ENCODE measurements at regions not wholly inside any gene's neighbourhood (a gene's known extent, or its start where the extent isn't known, plus 50 kb on each side); places are given as distances from the start of the nearest gene placed in this dataset.

DNA sequence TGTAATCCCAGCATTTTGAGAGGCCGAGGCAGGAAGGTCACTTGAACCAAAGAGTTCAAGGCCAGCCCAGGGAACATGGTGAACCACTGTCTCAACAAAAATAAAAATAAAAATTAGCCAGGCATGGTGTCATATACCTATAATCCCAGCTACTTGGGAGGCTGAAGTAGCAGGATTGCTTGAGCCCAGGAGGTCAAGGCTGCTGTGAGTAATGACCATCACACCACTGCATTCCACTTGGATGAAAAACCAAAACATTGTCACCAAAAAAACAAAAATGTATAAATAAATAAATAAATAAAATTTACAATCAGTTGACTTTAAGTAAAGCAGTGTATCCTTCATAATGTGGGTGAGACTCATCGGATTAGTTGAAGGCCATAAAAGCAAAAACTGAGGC lies 541.4 kb downstream of the CSNK1G3 start:
- Histone ChIP-seq H2AFZ (ENCODE audit: low read length) (no peak overlapping the region), H3K4me3 (replicated peaks in 1 of 3; ENCODE audit: insufficient read depth in 1 of 3, low read depth in 2 of 3, low read length in 3 of 3) (no peak overlapping the region), H3K79me2 (ENCODE audit: insufficient read depth, low read length) (no peaks in the 10 kb centered on the region), H3K4me2 (ENCODE audit: low read depth, low read length) (no peak overlapping the region), H3K36me3 (replicated peaks in 1 of 2; ENCODE audit: control insufficient read depth in 1 of 2, insufficient read depth in 2 of 2, low read length in 2 of 2) (no peaks in the 10 kb centered on the region), H3K9ac (ENCODE audit: insufficient read depth, low read depth, low read length) (no peak overlapping the region), H3K4me1 (ENCODE audit: insufficient read depth, low read length) (no peaks in the 10 kb centered on the region), H4K20me1 (ENCODE audit: insufficient read depth, low read length) (no peaks in the 10 kb centered on the region), H3K27ac (ENCODE audit: extremely low read length, insufficient read depth, low read length) (no peak overlapping the region), H3K27me3 (ENCODE audit: control insufficient read depth in 1 of 2, insufficient read depth in 2 of 2, low read length in 2 of 2) (no peaks in the 10 kb centered on the region; a peak in 1 of 5 replicates), H3K9me3 (ENCODE audit: low read length) (peaks cover 8% of the 10 kb centered on the region; the same call in 1 of the 2 replicates)
- in situ Hi-C loops (cut with HindIII; ENCODE audit: extremely low pct_ligation_motif_present, low pct_unique_long_range_greater_than_20kb): no loop called here
- ChIA-PET POLR2A (no interaction called here), CTCF (ENCODE audit: low intra/inter-chr PET ratio, low total read pairs) (no interaction called here)
- no peak for DNase-seq (ENCODE audit: low spot score)
- no TSS peak for BruUV-seq (replicated peaks)
- 3% methylated on average over 2 of the region's 2 CpGs for WGBS (ENCODE audit: low lambda C conversion rate)
- intact Hi-C loops (cut with micrococcal nuclease; ENCODE audit: unreplicated experiment): no loop called here
- no peak for FAIRE-seq
- ATAC-seq: no peak
- TF ChIP-seq SRSF4 (IDR thresholded peaks at IDR 0.05; ENCODE audit: low read depth, low read length, poor library complexity, severe bottlenecking) (no peak), ZNF326 (CRISPR knock-in tag; IDR thresholded peaks at IDR 0.05; ENCODE audit: borderline replicate concordance) (no peak), KLF9 (CRISPR knock-in tag; IDR thresholded peaks at IDR 0.05; ENCODE audit: low read depth) (no peak), ZNF546 (CRISPR knock-in tag; conservative IDR thresholded peaks at IDR 0.05) (no peak), NCOA2 (CRISPR knock-in tag; IDR thresholded peaks at IDR 0.05) (no peak), PHF21A (CRISPR knock-in tag; IDR thresholded peaks at IDR 0.05) (no peak), NCOA5 (CRISPR knock-in tag; IDR thresholded peaks at IDR 0.05) (no peak), ZNF350 (CRISPR knock-in tag; IDR thresholded peaks at IDR 0.05; ENCODE audit: borderline replicate concordance, low read depth) (no peak), CHD4 (IDR thresholded peaks at IDR 0.05; ENCODE audit: borderline replicate concordance, low read length) (no peak), ZNF629 (CRISPR knock-in tag; conservative IDR thresholded peaks at IDR 0.05) (no peak), DNMT1 (CRISPR knock-in tag; IDR thresholded peaks at IDR 0.05) (no peak), ZFY (CRISPR knock-in tag; IDR thresholded peaks at IDR 0.05) (no peak), MAFK (conservative IDR thresholded peaks at IDR 0.05 in 1 of 2, IDR thresholded peaks at IDR 0.05 in 1 of 2; ENCODE audit: low read length in 2 of 2) (no peak)
- TF ChIP-seq, protein P1, sequence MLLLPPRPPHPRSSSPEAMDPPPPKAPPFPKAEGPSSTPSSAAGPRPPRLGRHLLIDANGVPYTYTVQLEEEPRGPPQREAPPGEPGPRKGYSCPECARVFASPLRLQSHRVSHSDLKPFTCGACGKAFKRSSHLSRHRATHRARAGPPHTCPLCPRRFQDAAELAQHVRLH (CRISPR knock-in tag; IDR thresholded peaks at IDR 0.05; ENCODE audit: borderline replicate concordance, low read depth): no peak
- TF ChIP-seq, protein P2, sequence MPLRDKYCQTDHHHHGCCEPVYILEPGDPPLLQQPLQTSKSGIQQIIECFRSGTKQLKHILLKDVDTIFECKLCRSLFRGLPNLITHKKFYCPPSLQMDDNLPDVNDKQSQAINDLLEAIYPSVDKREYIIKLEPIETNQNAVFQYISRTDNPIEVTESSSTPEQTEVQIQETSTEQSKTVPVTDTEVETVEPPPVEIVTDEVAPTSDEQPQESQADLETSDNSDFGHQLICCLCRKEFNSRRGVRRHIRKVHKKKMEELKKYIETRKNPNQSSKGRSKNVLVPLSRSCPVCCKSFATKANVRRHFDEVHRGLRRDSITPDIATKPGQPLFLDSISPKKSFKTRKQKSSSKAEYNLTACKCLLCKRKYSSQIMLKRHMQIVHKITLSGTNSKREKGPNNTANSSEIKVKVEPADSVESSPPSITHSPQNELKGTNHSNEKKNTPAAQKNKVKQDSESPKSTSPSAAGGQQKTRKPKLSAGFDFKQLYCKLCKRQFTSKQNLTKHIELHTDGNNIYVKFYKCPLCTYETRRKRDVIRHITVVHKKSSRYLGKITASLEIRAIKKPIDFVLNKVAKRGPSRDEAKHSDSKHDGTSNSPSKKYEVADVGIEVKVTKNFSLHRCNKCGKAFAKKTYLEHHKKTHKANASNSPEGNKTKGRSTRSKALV (CRISPR knock-in tag; IDR thresholded peaks at IDR 0.05): no peak
